GM18505 (cell line): ENCODE measurements at regions not wholly inside any gene's neighbourhood (a gene's known extent, or its start where the extent isn't known, plus 50 kb on each side); places are given as distances from the start of the nearest gene placed in this dataset.

ENCODE experiments used
- ATAC-seq: cut with Tn5 transposase; IDR thresholded peaks from one replicate; pipeline ENCODE4 v1.9.1; 2021; ENCODE audit not compliant: unreplicated experiment
- POLR2A ChIP-seq: IDR thresholded peaks from 4 replicates; pipeline ENCODE4 v1.6.1; 2011; ENCODE audit warnings: borderline replicate concordance; ENCODE audit not compliant: insufficient read depth, insufficient read length; ENCODE audit errors: extremely low read depth

DNA sequence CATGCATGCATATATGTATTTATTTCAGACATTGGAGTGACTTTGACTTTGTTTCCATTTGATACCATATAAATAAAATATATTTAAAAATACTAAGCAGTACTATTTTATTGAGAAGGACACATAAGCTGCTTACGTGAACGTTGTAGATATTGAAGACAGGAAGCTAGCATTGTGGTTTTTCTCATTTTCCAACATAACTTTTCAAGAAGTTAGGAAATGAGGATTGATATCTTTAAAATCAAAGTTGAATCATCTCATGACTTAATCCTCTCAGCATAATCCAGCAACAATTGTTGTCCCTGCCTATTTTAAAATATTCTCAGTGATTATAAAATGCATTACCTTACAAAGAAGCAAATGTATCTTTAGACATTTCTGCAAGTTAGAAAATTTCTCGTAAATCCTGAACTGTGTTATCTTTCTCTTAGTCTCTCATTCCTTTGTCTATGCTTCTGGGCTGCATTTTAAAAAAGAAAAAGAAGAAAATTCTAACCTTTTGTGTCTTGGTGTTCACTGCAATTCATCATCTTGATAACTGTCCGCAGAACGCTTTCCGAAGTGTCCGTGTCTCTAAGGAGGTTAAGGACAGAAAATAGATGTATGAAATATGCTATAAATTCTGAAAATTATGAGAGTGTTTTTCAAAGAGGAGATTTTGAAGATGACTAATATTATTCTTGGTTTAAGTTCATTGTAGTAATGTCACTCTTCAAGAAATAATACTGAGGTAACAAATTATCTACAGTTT, 1089.9 kb upstream of the CDH6 start:
- TF ChIP-seq POLR2A, result no peak
- no peak for ATAC-seq

DNA sequence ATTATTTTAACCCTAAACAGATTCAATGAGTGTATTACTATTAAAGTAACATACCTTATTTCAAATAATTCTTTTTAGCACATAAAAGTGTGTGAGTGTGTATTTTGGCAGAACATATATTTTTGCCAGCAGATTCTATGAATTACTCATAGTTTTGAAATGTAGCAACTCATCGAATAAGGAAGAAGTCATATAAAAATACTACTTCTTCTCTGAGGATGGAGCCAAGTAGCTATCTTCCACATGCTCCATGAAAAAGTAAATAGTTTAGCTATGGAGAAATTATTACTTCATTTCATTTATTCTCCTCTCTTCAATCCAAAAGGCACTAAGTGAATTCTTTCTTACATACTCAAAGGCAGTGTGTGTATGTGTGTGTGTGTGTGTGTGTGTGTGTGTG, 1090.4 kb upstream of the CDH6 start:
- no peak for TF ChIP-seq POLR2A
- ATAC-seq, result no peak

DNA sequence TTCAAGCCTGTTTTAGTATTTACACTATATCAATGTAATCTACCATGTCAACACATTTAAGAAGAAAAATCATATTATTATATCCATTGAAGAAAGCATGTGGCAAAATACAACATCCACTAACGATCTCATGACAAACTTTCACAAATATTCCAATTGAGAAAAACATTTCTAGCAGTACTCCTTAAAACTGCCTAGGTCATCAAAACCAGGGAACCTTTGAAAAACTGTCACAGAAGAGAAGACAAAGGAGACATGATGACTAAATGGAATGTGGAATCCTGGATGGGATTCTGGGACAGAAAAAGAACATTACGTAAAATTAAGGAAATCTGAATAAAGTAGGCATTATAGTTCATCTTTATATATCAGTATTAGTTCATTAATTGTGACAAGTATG, 1091.3 kb upstream of the CDH6 start:
- TF ChIP-seq POLR2A, result no peak
- ATAC-seq, result no peak

DNA sequence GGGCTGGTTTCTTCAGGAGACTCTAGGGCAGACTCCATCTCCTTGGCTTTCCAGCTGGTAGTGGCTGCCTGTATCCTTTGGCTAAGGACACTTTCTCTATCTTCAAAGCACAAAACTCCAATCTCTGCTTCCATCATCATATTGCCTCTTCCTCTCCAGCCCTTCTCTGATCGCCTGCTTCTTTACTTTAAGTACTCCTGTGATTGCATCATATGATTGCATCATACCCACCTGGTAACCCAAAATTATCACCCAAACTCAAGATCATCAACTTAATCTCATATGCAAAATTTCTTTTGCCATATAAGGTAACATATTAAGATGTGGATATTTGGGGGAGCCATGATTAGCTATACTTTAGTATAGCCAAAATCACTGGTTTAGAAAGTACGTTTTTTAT, 1092.6 kb upstream of the CDH6 start:
- TF ChIP-seq POLR2A, result no peak
- ATAC-seq, result no peak

DNA sequence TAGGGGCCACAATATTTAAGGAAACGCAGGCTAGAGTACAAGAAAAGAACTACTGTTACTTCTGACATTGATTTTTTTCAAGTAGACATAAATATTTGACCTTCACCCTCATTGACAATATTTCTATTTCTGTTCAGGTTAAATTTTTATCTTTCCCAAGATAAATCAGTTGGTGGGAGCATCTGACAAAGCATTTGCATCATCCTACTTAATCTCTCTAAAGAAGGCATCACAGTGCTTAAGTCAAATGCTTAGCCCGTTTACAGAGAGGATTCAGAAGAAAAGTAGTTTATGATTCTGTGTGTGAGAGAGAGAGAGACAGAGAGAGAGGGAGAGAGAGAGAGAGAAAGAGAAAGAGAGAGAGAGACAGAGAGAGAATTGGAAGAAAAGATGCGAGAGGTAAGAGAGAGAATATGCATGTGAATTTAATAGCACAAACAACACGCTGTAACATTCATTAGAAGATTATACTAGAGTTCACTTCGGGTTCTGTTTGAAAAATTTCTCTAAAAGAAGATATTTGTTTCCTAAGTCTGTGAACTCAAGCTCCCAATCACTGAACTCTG, 1093.3 kb upstream of the CDH6 start:
- no peak for TF ChIP-seq POLR2A
- ATAC-seq, result no peak

DNA sequence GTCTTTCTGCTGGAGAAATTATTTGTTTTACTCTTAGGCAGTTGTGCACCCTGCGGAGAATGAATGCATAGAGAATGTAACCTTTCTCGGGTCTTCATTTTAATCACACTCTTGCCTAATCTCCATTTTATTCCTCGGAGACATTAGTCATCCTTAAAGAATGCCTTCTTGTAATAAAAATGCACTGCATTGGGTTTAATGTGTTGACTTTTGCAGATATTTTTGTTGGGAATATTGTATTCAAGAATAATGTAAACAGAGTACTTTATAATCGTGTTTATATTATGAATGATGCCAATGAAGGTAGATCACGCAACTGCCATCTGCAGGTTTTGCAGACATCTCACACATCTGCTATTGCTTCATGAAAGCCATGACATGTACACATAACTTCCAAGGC, 1093.9 kb upstream of the CDH6 start:
- no peak for ATAC-seq
- no peak for TF ChIP-seq POLR2A

DNA sequence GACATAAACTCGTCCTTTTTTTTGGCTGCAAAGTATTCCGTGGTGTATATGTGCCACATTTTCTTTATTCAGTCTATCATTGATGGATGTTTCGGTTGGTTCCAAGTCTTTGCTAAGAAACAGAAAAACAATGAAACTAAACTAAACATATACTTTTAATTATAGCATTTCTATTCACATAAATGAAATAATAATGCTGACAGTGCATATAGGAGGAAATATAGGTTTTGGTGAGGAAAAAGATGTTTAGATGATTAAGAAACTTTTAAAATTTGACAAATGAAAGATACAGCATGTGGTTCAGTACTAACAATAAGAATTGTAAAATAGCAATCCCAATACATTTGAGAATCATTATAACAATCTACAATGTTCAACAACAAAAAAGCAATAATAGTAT, 1094.5 kb upstream of the CDH6 start:
- TF ChIP-seq POLR2A, result no peak
- no peak for ATAC-seq

DNA sequence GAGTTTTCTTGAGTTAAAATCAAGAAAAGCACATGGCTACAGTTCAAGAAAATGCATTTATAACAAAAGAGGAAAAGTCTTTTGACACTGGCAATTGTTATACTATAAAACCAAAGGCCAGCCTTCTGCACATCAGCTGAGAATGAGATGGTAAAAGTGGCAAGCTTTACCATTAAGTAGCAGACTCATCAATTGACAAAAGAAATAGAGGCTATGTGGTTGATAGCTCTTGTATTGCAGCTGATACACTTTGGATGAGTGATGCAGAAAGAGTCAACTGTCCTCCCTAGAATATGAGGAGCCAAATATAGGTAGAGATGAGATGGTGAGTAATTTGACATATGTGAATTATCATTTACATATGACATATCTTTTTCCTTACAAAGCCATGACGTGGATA, 1100.9 kb upstream of the CDH6 start:
- no peak for ATAC-seq
- no peak for TF ChIP-seq POLR2A

DNA sequence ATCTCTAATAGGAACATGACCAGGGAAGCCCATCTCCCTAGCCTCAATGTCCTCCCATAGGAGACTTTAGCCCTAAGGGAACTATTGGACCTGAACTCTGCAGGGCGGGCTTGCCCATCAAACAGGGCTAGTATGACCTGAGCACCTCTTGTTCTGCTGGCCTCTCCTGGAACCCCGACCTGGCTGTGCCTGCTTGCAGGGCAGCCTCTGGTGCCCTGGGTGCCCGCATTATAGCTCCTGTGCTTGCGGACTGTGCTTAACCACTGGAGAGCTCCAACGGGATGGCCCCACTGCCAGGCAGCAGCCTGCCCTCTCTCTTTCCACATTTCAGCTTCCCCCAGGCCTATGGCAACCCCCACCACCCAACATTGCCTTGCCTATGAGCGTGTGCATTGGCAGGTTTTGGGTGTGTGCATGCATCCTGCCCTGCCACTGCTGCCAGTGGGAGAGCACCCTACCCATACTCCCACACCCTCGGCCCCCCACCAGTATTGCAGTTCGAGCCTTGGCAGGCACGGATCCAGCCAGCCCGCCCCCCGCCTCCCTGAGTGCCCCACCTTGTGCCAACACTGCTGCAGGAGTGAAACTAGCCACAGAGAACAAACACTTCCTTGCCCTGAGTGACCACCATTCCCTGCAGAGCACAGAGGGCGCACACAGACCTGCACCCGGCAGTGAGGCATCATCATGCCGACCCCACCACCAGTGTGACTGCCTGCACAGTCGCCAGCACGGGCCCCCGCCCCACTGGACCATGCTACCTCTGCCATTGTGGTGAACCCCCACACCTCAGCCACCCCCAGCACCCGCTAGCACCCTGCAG, 1123.8 kb upstream of the CDH6 start:
- ATAC-seq, result no peak
- no peak for TF ChIP-seq POLR2A

DNA sequence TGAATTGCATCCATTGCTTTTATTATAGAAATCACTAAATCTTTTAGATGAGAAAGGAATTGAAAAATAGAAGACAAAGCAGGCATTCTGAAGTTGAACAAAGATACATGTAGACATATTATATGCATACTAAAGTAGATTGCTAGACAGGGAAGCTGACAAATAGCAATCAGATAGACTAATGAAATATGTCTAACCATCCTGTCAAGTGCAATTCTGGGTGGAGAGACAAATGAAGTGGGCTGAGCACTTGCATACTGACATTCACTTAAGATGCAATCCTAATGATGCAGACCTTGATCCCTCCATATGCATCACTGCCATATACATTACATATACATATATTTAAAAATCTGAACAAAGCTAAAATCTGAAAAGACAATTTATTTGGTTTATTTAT, 1130.0 kb upstream of the CDH6 start:
- TF ChIP-seq POLR2A, result no peak
- ATAC-seq, result no peak

DNA sequence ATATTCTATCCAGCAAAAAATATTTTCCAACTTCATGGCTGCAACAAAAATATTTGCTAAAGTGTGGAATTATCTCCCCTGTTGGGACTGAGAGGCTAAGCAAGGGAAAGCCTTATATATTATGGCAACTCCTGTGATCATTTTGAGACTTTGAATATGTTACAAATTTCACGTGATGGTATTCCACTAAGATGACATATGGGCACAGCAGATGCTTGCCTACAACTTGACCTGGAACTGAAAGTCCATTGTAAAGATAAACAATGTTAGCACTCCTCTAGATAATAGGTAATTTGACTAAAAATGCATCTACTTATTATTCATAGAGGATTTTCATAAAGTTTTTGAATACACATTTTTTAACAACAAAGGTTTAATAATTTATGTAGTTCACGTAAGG, 1141.5 kb upstream of the CDH6 start:
- TF ChIP-seq POLR2A, result no peak
- ATAC-seq, result no peak

DNA sequence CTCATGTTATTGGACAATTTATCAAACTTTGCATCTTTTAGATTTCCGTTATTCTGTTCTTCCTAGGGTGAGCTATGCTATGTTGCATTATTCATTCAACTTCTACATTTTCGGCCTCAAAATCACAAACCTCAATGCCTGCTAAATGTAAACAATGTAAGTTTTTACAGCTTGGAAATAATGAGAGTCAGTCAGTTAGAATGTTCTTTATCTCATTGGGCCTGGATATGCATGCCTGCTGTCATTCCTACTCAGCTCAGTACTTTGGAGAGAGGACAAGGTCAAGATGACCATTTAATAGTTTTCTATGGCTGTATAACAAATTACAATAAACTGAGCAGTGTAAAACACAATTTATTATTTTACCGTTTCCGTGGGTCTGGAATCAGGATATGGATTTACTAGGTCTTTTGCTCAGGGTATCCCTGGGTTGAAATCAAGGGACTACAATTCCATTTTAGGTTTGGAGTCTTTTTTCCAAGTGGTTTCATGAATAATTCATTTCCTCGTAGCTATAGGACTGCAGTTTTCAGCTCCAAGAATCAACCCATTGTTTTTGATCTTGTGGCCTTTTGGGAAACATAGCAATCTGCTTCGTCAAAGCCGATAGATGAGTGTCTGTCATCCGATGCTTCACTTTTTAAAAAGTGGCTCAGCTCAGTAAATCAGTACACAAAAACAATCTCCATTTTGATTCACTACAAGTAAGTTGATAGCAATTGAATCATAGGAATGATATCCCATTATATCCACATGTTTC, 1143.2 kb upstream of the CDH6 start:
- ATAC-seq, result no peak
- no peak for TF ChIP-seq POLR2A

DNA sequence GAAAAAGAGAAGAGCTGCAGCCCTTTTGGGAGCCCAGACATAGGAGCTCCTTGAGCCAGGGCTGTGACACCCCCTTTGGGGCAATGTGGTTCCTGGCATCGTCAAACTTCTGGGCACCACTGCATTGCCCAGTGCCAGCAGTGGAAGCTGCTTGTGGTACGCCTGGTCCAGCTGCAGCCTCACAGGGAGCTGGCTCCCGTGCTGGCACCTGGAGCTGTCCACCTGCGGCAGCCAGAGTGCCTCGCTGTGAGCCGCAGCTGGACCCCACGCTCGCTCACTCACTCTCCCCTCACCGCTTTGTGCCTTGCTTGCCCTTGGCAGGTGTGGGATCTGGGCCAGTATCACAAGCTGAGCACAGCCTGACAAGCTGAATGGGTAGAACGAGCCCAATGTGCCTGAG, 1150.8 kb upstream of the CDH6 start:
- ATAC-seq, result no peak
- no peak for TF ChIP-seq POLR2A
